HepG2 (cell line): ENCODE measurements at regions not wholly inside any gene's neighbourhood (a gene's known extent, or its start where the extent isn't known, plus 50 kb on each side); places are given as distances from the start of the nearest gene placed in this dataset.

ENCODE experiments used
- ARID3A ChIP-seq: IDR thresholded peaks from 2 replicates; pipeline ENCODE4 v1.6.1; 2012; ENCODE audit warnings: low read depth, low read length, improper control_type of control experiment
- FOXP1 ChIP-seq, 2 experiments: fragments of 450-650 bp in 1 of 2; IDR thresholded peaks; 2 replicates each; pipeline ENCODE4 v1.6.1; 2017 to 2018; ENCODE audit warnings: antibody characterized with exemption in 1 of 2
- IKZF1 ChIP-seq: fragments of 450-650 bp; IDR thresholded peaks from 2 replicates; pipeline ENCODE4 v1.7.1; 2016
- IRF1 ChIP-seq: sonication (generic); formaldehyde crosslinking; IDR thresholded peaks from 2 replicates; pipeline ENCODE4 v1.4.0; 2020; ENCODE audit warnings: low read depth, mild to moderate bottlenecking, missing genetic modification reagents
- KAT7 ChIP-seq: IDR thresholded peaks from 2 replicates; pipeline ENCODE4 v1.6.1; 2018; ENCODE audit warnings: borderline replicate concordance, missing compliant biosample characterization
- MXD1 ChIP-seq: sonication (generic); formaldehyde crosslinking; IDR thresholded peaks from 2 replicates; pipeline ENCODE4 v1.4.0; 2020; ENCODE audit warnings: mild to moderate bottlenecking, missing genetic modification reagents
- ZBTB1 ChIP-seq: sonication (generic); formaldehyde crosslinking; IDR thresholded peaks from 2 replicates; pipeline ENCODE4 v1.4.0; 2020; ENCODE audit warnings: missing genetic modification reagents, borderline replicate concordance
- ZBTB21 ChIP-seq: sonication (generic); formaldehyde crosslinking; IDR thresholded peaks from 2 replicates; pipeline ENCODE4 v1.4.0; 2020; ENCODE audit warnings: missing genetic modification reagents
- ZFP62 ChIP-seq: sonication (generic); formaldehyde crosslinking; IDR thresholded peaks from 2 replicates; pipeline ENCODE4 v1.4.0; 2020; ENCODE audit warnings: missing genetic modification reagents
- ZNF253 ChIP-seq: sonication (generic); formaldehyde crosslinking; IDR thresholded peaks from 2 replicates; pipeline ENCODE4 v1.8.0; 2022; ENCODE audit warnings: mild to moderate bottlenecking, missing genetic modification reagents, borderline replicate concordance
- ZNF275 ChIP-seq: sonication (generic); formaldehyde crosslinking; IDR thresholded peaks from 2 replicates; pipeline ENCODE4 v1.8.0; 2022; ENCODE audit warnings: missing genetic modification reagents, mild to moderate bottlenecking, inconsistent platforms, borderline replicate concordance
- ZNF30 ChIP-seq: sonication (generic); formaldehyde crosslinking; IDR thresholded peaks from 2 replicates; pipeline ENCODE4 v1.5.0; 2020; ENCODE audit warnings: mild to moderate bottlenecking, missing genetic modification reagents
- ZNF317 ChIP-seq: sonication (generic); formaldehyde crosslinking; IDR thresholded peaks from 2 replicates; pipeline ENCODE4 v1.5.0; 2020; ENCODE audit warnings: mild to moderate bottlenecking, missing genetic modification reagents
- ZNF333 ChIP-seq: sonication (generic); formaldehyde crosslinking; IDR thresholded peaks from 2 replicates; pipeline ENCODE4 v1.4.0; 2020; ENCODE audit warnings: mild to moderate bottlenecking, missing genetic modification reagents, borderline replicate concordance
- ZNF567 ChIP-seq: sonication (generic); formaldehyde crosslinking; IDR thresholded peaks from 2 replicates; pipeline ENCODE4 v1.8.1; 2023; ENCODE audit warnings: mild to moderate bottlenecking, missing genetic modification reagents, borderline replicate concordance
- ZNF672 ChIP-seq: sonication (generic); formaldehyde crosslinking; IDR thresholded peaks from 2 replicates; pipeline ENCODE4 v1.8.1; 2022; ENCODE audit warnings: missing genetic modification reagents
- ZNF816 ChIP-seq: sonication (generic); formaldehyde crosslinking; IDR thresholded peaks from 2 replicates; pipeline ENCODE4 v1.8.0; 2022; ENCODE audit warnings: missing genetic modification reagents, mild to moderate bottlenecking, borderline replicate concordance
- ZNF839 ChIP-seq: sonication (generic); formaldehyde crosslinking; IDR thresholded peaks from 2 replicates; pipeline ENCODE4 v1.4.0; 2020; ENCODE audit warnings: missing genetic modification reagents, mild to moderate bottlenecking, borderline replicate concordance
- ZZZ3 ChIP-seq: sonication (generic); formaldehyde crosslinking; IDR thresholded peaks from 2 replicates; pipeline ENCODE4 v1.4.0; 2020; ENCODE audit warnings: missing genetic modification reagents, mild to moderate bottlenecking, borderline replicate concordance
- TF ChIP-seq, protein P1 (sequence below): sonication (generic); formaldehyde crosslinking; IDR thresholded peaks from 2 replicates; pipeline ENCODE4 v1.8.0; 2022; ENCODE audit warnings: mild to moderate bottlenecking, missing genetic modification reagents; ENCODE audit not compliant: insufficient replicate concordance
- TF ChIP-seq, protein P2 (sequence below): sonication (generic); formaldehyde crosslinking; IDR thresholded peaks from 2 replicates; pipeline ENCODE4 v1.5.1; 2020; ENCODE audit warnings: mild to moderate bottlenecking, moderate library complexity, missing genetic modification reagents

DNA sequence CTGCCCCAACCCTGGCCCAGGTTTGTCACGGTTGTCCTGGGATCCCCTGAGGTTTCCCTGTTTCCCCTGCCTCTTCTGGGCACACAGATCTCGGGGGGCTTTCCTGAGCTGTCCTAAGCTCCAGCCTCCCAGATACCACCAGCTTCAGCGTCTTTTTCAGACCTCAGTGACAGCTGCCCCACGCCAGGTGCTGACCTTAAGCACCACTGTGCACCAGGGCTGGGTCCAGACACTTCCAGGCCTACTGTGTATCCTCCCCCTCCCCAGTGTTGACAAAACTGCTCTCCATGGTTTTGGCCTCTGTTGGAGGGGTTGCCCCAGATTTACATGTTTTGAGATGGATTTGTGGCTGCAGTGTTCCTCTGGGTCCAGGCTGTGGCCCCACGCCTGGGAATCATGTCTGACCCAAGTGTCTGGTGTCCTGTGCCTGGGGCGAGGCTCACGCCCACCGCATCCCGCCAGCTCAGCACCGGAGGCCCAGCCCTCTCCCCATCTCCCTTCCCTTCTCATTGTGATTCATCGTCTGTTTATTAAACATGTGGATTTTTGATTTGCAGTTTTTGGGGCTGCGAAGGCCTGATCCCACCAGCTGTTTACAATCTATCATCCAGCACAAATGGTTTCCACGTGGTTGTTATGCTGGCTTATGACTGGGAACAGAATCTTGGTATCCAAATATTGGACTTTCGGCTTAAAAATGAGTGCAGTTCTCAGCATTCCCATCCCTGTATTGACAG lies 82.1 kb downstream of the METRNL start (continued):
- no peak for TF ChIP-seq ZNF30
- TF ChIP-seq ZNF816 (CRISPR knock-in tag), result no peak
- TF ChIP-seq, protein P1, sequence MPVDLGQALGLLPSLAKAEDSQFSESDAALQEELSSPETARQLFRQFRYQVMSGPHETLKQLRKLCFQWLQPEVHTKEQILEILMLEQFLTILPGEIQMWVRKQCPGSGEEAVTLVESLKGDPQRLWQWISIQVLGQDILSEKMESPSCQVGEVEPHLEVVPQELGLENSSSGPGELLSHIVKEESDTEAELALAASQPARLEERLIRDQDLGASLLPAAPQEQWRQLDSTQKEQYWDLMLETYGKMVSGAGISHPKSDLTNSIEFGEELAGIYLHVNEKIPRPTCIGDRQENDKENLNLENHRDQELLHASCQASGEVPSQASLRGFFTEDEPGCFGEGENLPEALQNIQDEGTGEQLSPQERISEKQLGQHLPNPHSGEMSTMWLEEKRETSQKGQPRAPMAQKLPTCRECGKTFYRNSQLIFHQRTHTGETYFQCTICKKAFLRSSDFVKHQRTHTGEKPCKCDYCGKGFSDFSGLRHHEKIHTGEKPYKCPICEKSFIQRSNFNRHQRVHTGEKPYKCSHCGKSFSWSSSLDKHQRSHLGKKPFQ (CRISPR knock-in tag), result peak; percentile 57
- no peak for TF ChIP-seq ZNF839
- TF ChIP-seq, protein P2, sequence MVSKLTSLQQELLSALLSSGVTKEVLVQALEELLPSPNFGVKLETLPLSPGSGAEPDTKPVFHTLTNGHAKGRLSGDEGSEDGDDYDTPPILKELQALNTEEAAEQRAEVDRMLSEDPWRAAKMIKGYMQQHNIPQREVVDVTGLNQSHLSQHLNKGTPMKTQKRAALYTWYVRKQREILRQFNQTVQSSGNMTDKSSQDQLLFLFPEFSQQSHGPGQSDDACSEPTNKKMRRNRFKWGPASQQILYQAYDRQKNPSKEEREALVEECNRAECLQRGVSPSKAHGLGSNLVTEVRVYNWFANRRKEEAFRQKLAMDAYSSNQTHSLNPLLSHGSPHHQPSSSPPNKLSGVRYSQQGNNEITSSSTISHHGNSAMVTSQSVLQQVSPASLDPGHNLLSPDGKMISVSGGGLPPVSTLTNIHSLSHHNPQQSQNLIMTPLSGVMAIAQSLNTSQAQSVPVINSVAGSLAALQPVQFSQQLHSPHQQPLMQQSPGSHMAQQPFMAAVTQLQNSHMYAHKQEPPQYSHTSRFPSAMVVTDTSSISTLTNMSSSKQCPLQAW (CRISPR knock-in tag), result no peak
- no peak for TF ChIP-seq ZNF672 (CRISPR knock-in tag)
- TF ChIP-seq ZNF317, result no peak
- TF ChIP-seq ZFP62 (CRISPR knock-in tag), result no peak
- TF ChIP-seq IRF1 (CRISPR knock-in tag), result no peak
- no peak for TF ChIP-seq MXD1
- no peak for TF ChIP-seq ZZZ3 (CRISPR knock-in tag)
- TF ChIP-seq IKZF1, result no peak
- 0 out of 2 replicates have a peak, but pooled peaks have one; percentile 42 for TF ChIP-seq FOXP1 (IDR thresholded peaks at IDR 0.05)
- peak; percentile 66 for TF ChIP-seq FOXP1 (CRISPR knock-in tag; IDR thresholded peaks at IDR 0.05)
- peak; percentile 35; the same call in 1 of the 2 replicates for TF ChIP-seq ARID3A
- TF ChIP-seq KAT7 (CRISPR knock-in tag), result no peak
- TF ChIP-seq ZBTB21 (CRISPR knock-in tag), result no peak
- no peak for TF ChIP-seq ZNF567 (CRISPR knock-in tag)
- no peak for TF ChIP-seq ZNF333
- TF ChIP-seq ZNF275 (CRISPR knock-in tag), result no peak
- TF ChIP-seq ZNF253 (CRISPR knock-in tag), result no peak
- TF ChIP-seq ZBTB1 (CRISPR knock-in tag), result no peak
